PC-9 (cell line): ENCODE measurements at regions not wholly inside any gene's neighbourhood (a gene's known extent, or its start where the extent isn't known, plus 50 kb on each side); places are given as distances from the start of the nearest gene placed in this dataset.

Experiments used
- BruUV-seq: library from RNA; stranded (reverse); fragments of 400-500 nt; replicated peaks from 2 replicates; lab custom pipeline; 2021; lab: Mats Ljungman, UMichigan
- CTCF ChIA-PET: fragments of 300-600 bp; sonication (Branson Sonifier 250); formaldehyde crosslinking; loops from one replicate; lab custom pipeline; 2022; ENCODE audit warnings: antibody characterized with exemption; lab: Charles Lee
- POLR2A ChIA-PET: fragments of 300-600 bp; sonication (Branson Sonifier 250); formaldehyde crosslinking; loops from one replicate; lab custom pipeline; 2022; ENCODE audit warnings: antibody characterized with exemption; ENCODE audit not compliant: unreplicated experiment; lab: Charles Lee
- DNase-seq, 2 experiments: peaks; one replicate each; pipeline versions ENCODE4 v3.0.0 to v3.0.0-alpha.2; 2015 to 2022; ENCODE audit warnings: mixed read lengths in 1 of 2
- H2AFZ ChIP-seq: fragments of 200-600 bp; sonication (generic); 2 replicates; pipeline ENCODE4 v1.8.1; 2017; ENCODE audit warnings: antibody characterized with exemption
- H3F3A ChIP-seq: fragments of 200-600 bp; sonication (generic); 2 replicates; pipeline ENCODE4 v1.8.1; 2017; ENCODE audit warnings: antibody characterized with exemption, mild to moderate bottlenecking, low read depth; ENCODE audit not compliant: insufficient read depth
- H3K27ac ChIP-seq: fragments of 200-600 bp; sonication (generic); 2 replicates; pipeline ENCODE4 v1.6.1; 2016; ENCODE audit warnings: mixed run types
- H3K27me3 ChIP-seq: fragments of 200-600 bp; sonication (generic); 2 replicates; pipeline ENCODE4 v1.6.1; 2016; ENCODE audit warnings: low read depth, mixed run types; ENCODE audit not compliant: insufficient read depth
- H3K36me3 ChIP-seq: fragments of 200-600 bp; sonication (generic); 2 replicates; pipeline ENCODE4 v1.6.1; 2016; ENCODE audit warnings: low read depth, mixed run types
- H3K4me1 ChIP-seq: fragments of 200-600 bp; sonication (generic); replicated peaks from 2 replicates; pipeline ENCODE4 v1.6.1; 2016; ENCODE audit warnings: mixed run types; ENCODE audit not compliant: insufficient read depth
- H3K4me2 ChIP-seq: fragments of 200-600 bp; sonication (generic); 2 replicates; pipeline ENCODE4 v1.6.1; 2017; ENCODE audit warnings: mixed run types
- H3K4me3 ChIP-seq: fragments of 200-600 bp; sonication (generic); 2 replicates; pipeline ENCODE4 v1.6.1; 2016; ENCODE audit warnings: mixed run types
- H3K79me2 ChIP-seq: fragments of 200-600 bp; sonication (generic); 2 replicates; pipeline ENCODE4 v1.6.1; 2017; ENCODE audit warnings: low read depth, mixed run types
- H3K9me2 ChIP-seq: fragments of 200-600 bp; sonication (generic); 2 replicates; pipeline ENCODE4 v1.8.1; 2017; ENCODE audit warnings: mild to moderate bottlenecking; ENCODE audit not compliant: insufficient read depth
- H3K9me3 ChIP-seq: fragments of 200-600 bp; sonication (generic); 2 replicates; pipeline ENCODE4 v1.8.1; 2016; ENCODE audit warnings: low read depth; ENCODE audit not compliant: insufficient read depth
- H4K20me1 ChIP-seq: fragments of 200-600 bp; sonication (generic); 2 replicates; pipeline ENCODE4 v1.8.1; 2017; ENCODE audit not compliant: insufficient read depth
- CTCF ChIP-seq: fragments of 200-600 bp; sonication (generic); conservative IDR thresholded peaks from 2 replicates; pipeline ENCODE4 v1.6.1; 2017; ENCODE audit warnings: mixed run types, antibody characterized with exemption, mild to moderate bottlenecking, moderate library complexity
- EZH2 ChIP-seq: fragments of 200-600 bp; sonication (generic); IDR thresholded peaks from 2 replicates; pipeline ENCODE4 v1.8.0; 2017; ENCODE audit warnings: antibody characterized with exemption, low read depth
- intact Hi-C: fragments of 100-400 bp; cut with micrococcal nuclease; formaldehyde crosslinking; loops from one replicate; pipeline ENCODE4 v1.10.0; 2022; ENCODE audit not compliant: unreplicated experiment

GRCh38 chr3:30527186-30527585 is 79.2 kb upstream of the TGFBR2 start:
- H2AFZ ChIP-seq: no peak overlapping the region
- CTCF ChIA-PET: no interaction called here
- POLR2A ChIA-PET: no interaction called here

GRCh38 chr3:30527720-30528119 is 78.7 kb upstream of the TGFBR2 start:
- H3K27me3 ChIP-seq: no peaks in the 10 kb centered on the region
- no peaks in the 10 kb centered on the region for H3F3A ChIP-seq
- no peaks in the 10 kb centered on the region for H3K79me2 ChIP-seq
- DNase-seq: no peak
- no peaks in the 10 kb centered on the region for H3K9me3 ChIP-seq
- H2AFZ ChIP-seq: no peak overlapping the region
- H3K9me2 ChIP-seq: no peaks in the 10 kb centered on the region
- H4K20me1 ChIP-seq: no peaks in the 10 kb centered on the region
- H3K27ac ChIP-seq: no peak overlapping the region
- no peaks in the 10 kb centered on the region for H3K36me3 ChIP-seq
- no peaks in the 10 kb centered on the region for H3K4me1 ChIP-seq
- H3K4me2 ChIP-seq: no peak overlapping the region
- POLR2A ChIA-PET: no interaction called here
- no TSS peak for BruUV-seq
- CTCF ChIA-PET: no interaction called here
- intact Hi-C loops: no loop called here
- H3K4me3 ChIP-seq: no peak overlapping the region
- TF ChIP-seq EZH2 (no peak), CTCF (no peak)

More at GRCh38 chr3:30527186-30527585, 79.2 kb upstream of the TGFBR2 start:
- TF ChIP-seq EZH2 (no peak), CTCF (no peak)
- no peak for DNase-seq
- Histone ChIP-seq H3K27ac (no peak overlapping the region), H3K4me3 (no peak overlapping the region), H3F3A (no peaks in the 10 kb centered on the region), H4K20me1 (no peaks in the 10 kb centered on the region), H3K79me2 (no peaks in the 10 kb centered on the region), H3K27me3 (no peaks in the 10 kb centered on the region), H3K4me1 (no peaks in the 10 kb centered on the region), H3K9me3 (no peaks in the 10 kb centered on the region), H3K36me3 (no peaks in the 10 kb centered on the region), H3K4me2 (no peak overlapping the region), H3K9me2 (no peaks in the 10 kb centered on the region)
- intact Hi-C loops: no loop called here
- no TSS peak for BruUV-seq

GRCh38 chr3:30530084-30530483 is 76.3 kb upstream of the TGFBR2 start:
- Histone ChIP-seq H2AFZ (no peak overlapping the region), H3K27me3 (no peaks in the 10 kb centered on the region), H3K36me3 (no peaks in the 10 kb centered on the region), H3K9me3 (no peaks in the 10 kb centered on the region), H3F3A (no peaks in the 10 kb centered on the region), H3K79me2 (no peaks in the 10 kb centered on the region), H4K20me1 (no peaks in the 10 kb centered on the region), H3K4me3 (no peak overlapping the region), H3K27ac (no peak overlapping the region), H3K4me1 (no peaks in the 10 kb centered on the region), H3K4me2 (no peak overlapping the region), H3K9me2 (no peaks in the 10 kb centered on the region)
- ChIA-PET POLR2A (no interaction called here), CTCF (no interaction called here)
- no TSS peak for BruUV-seq
- intact Hi-C loops: loop anchor here (10.0 kb wide), 1 partner anchor 185 kb away; no protein-coding TSS in a partner anchor
- no peak for DNase-seq
- no peak for TF ChIP-seq EZH2
- TF ChIP-seq CTCF: no peak
